M059J (cell line): ENCODE measurements at regions not wholly inside any gene's neighbourhood (a gene's known extent, or its start where the extent isn't known, plus 50 kb on each side); places are given as distances from the start of the nearest gene placed in this dataset.

Experiments used
- DNase-seq: peaks from one replicate; pipeline ENCODE4 v3.0.0-alpha.2; 2012; ENCODE audit warnings: low read depth

- DNase-seq, result no peak
Measured at GRCh38 chr3:27939521-27939920, 217.4 kb upstream of the EOMES start.

GRCh38 chr3:27939940-27940339, 217.8 kb upstream of the EOMES start:
- peak; percentile 6 for DNase-seq

DNA sequence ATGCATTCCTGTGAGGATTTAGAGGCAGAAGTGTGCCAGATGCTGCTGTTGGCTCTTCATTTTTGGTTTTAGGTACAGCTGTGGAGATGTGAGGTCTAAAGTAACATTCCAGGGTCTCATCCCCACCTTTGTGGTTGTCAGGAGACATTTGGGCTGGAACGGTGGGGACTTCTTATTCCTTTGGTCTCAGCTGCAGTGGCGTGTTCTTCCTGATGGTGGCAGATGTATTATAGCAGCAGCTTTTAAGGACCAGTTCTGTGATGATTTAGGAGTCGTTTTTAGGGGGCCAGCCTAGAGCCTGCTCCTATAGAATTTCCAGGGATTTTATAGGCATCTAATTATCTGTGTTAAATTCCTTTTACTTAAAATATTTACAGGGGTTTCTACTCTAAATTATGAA, 221.0 kb upstream of the EOMES start:
- peak; percentile 4 for DNase-seq

DNA sequence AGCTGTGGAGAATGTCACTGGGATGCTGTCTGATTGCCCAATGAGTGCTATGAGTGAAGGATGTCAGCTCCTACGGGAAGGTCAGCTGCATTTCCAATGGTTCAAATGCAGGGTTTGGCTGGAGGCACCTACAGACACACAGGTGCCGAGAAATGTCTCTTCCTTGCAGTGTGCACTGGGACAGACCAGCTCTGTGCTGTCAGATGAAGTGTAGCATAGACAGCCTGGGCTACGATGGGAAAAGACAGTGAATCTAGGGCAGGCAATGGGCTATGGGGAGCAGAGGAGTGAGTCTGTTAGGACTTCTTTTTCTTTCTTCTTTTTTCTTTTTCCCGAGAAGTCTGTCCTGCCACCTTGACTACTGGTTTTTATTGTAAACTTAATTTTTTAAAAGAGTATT, 223.1 kb upstream of the EOMES start:
- no peak for DNase-seq

- peak; percentile 17 for DNase-seq
Measured at GRCh38 chr3:27960133-27960532, 238.0 kb upstream of the EOMES start.

- no peak for DNase-seq
Measured at GRCh38 chr3:27963519-27963918, 241.4 kb upstream of the EOMES start.

- DNase-seq, result no peak
Measured at GRCh38 chr3:27971600-27971999, 249.5 kb upstream of the EOMES start.

GRCh38 chr3:27976933-27977332, 254.8 kb upstream of the EOMES start:
- DNase-seq, result peak; percentile 18

- DNase-seq, result peak; percentile 14
Measured at GRCh38 chr3:27978440-27978839, 256.3 kb upstream of the EOMES start.

GRCh38 chr3:27985369-27986035, 255.9 kb upstream of the CMC1 start:
- no peak for DNase-seq

GRCh38 chr3:27986234-27986879, 255.1 kb upstream of the CMC1 start:
- DNase-seq, result no peak

- DNase-seq, result no peak
Measured at GRCh38 chr3:27990324-27990723, 251.1 kb upstream of the CMC1 start.

- DNase-seq, result no peak
Measured at GRCh38 chr3:27990837-27991236, 250.6 kb upstream of the CMC1 start.

DNA sequence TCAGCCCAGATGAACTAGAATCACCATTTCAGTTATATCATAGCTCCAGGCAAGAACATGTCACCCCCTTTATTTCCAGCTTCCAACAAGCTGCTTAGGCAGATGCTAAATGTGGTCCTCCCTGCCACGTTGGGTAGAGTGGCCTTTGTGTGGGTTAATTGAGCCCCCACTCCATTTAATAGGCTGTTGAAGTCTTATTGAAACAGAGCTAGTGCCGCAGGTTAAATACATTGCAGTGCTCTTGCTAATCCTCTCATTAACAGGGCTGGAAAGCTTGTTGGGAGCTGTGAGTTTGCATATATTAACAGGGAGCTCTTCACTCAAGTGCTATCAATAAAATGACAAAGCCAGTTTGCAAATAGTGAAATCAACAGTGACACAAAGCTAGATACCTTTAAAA, 248.4 kb upstream of the CMC1 start:
- no peak for DNase-seq

DNA sequence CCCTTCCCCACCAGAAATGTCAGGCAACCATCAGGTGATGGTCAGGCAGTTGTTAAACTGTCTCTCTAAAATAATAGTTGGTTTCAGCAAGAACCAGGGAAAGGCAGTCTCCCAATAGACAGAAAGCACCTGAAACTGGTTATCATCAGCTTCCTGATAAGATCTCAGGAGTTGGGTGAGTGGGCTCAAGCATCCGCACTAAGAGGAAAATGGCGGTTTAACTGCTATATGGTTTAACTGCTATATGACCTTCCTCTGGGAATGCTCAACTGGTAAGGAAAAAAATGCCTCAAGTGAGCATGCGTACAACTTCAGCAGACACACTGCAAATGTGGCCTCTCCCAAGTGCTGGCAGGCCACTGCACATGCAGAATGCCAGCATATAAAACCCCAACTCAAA, 240.8 kb upstream of the CMC1 start:
- DNase-seq, result no peak

GRCh38 chr3:28008235-28008634, 233.2 kb upstream of the CMC1 start:
- no peak for DNase-seq

DNA sequence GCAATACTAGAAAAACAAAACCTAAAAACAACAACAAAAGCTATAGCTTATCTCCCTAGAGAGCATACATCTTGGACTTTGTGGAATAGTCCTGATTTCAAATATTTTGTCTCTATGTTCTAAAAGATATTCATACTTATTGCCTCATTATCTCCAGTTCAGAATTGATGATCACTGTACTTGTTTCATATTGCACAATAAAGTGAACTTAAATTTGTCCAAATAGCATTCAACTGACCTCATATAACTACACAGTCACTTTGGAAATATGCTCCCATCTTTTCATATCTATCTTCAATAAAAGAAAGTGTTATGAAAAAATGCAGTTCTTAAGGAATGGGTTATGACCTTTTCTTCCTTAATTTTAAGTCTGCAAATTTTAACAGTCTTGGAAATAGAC, 228.6 kb upstream of the CMC1 start:
- DNase-seq, result no peak

- no peak for DNase-seq
Measured at GRCh38 chr3:28013864-28014473, 227.4 kb upstream of the CMC1 start.

- DNase-seq, result no peak
Measured at GRCh38 chr3:28018925-28019718, 222.3 kb upstream of the CMC1 start.

DNA sequence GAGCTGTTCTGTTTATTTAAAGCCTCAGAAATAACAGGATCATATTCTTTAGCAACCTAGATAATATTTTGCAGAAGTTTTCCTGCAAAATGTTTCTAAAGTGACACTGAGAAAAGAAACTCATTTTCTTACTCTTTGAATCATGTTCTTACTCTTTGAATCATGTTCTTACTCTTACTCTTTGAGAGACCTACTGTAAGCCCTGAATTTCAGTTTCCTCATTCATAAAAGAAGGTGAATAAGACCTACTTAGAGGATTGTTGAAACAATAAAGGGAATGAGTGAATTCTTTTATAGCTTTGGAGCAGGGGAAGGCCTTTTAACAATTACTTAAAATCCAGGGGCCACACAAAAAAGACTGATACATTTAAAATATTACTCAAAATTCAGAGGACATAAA, 221.7 kb upstream of the CMC1 start:
- no peak for DNase-seq

DNA sequence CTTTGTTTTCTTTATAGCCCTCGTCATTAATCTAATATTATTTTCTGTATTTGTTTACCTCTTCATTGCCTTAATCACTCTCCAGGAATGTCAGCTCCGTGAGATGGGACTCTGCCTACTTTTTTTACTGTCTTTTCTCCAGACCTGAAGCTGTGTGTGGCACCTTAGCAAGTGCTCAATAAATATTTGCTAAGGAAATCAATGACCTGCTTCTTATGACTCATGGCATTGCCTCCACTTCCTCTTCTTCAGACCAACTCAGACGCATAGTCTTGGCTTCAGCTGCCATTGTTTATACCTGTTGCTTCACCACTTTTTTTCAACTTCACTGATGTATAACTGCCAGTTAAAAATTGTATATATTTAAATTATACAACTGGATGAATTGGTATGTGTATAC, 218.5 kb upstream of the CMC1 start:
- no peak for DNase-seq

GRCh38 chr3:28028554-28028953, 212.9 kb upstream of the CMC1 start:
- no peak for DNase-seq
